ENCODE measurements at regions not wholly inside any gene's neighbourhood (a gene's known extent, or its start where the extent isn't known, plus 50 kb on each side); places are given as distances from the start of the nearest gene placed in this dataset.

DNA sequence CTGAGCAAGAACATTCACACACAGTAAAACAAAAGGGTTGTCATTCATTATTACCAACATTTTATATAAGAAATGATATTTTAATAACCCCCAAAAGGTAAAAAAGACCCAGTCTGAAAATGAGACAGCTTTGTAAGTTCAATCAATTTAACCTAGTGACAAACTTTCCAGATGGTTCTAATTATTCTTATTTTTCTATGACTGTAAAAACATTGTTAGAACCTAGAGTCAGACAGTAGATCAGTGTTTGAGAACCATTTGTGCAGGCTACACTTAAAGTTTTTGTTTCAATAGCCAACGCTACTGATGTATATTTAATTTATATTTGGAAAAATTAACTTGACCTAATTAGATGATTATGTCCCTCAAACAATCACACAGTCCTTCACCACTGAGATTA, 708.4 kb upstream of the CBLB start:
- Histone ChIP-seq H3K27ac (ENCODE audit: low read depth, low read length) (no peak overlapping the region), H3K9ac (ENCODE audit: low read length) (no peak overlapping the region), H3K27me3 (ENCODE audit: control insufficient read depth, insufficient read depth, low read length) (no peaks in the 10 kb centered on the region), H3K4me3 (ENCODE audit: low read depth, low read length) (no peak overlapping the region), H3K36me3 (ENCODE audit: control insufficient read depth, insufficient read depth, low read length) (no peaks in the 10 kb centered on the region), H3K4me1 (ENCODE audit: control insufficient read depth, insufficient read depth, low read length) (no peaks in the 10 kb centered on the region), H3K9me3 (ENCODE audit: control insufficient read depth, insufficient read depth, low read depth, low read length) (no peaks in the 10 kb centered on the region)

DNA sequence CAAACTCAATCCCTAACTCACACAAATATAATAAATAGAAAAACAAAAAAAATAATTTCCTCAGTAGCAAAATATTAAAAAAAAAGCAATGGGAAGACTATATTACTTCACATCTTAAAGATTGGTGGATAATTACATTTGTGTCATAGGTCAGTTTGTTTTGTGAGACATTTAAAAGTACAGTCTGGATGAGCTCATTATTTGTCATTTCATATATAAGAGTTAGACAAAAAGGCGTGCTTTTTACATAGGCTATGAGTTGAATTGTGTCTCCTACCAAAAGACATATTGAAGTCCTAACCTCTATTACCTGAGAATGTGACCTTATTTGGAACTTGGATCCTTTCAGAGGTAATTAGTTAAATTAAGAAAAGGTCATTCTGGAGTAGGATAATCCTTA, 710.1 kb upstream of the CBLB start:
- H3K4me1 ChIP-seq (ENCODE audit: control insufficient read depth, insufficient read depth, low read length), result no peaks in the 10 kb centered on the region
- no peaks in the 10 kb centered on the region for H3K27me3 ChIP-seq (ENCODE audit: control insufficient read depth, insufficient read depth, low read length)
- no peak overlapping the region for H3K27ac ChIP-seq (ENCODE audit: low read depth, low read length)
- no peak overlapping the region for H3K9ac ChIP-seq (ENCODE audit: low read length)
- no peak overlapping the region for H3K4me3 ChIP-seq (ENCODE audit: low read depth, low read length)
- no peaks in the 10 kb centered on the region for H3K9me3 ChIP-seq (ENCODE audit: control insufficient read depth, insufficient read depth, low read depth, low read length)
- no peaks in the 10 kb centered on the region for H3K36me3 ChIP-seq (ENCODE audit: control insufficient read depth, insufficient read depth, low read length)

DNA sequence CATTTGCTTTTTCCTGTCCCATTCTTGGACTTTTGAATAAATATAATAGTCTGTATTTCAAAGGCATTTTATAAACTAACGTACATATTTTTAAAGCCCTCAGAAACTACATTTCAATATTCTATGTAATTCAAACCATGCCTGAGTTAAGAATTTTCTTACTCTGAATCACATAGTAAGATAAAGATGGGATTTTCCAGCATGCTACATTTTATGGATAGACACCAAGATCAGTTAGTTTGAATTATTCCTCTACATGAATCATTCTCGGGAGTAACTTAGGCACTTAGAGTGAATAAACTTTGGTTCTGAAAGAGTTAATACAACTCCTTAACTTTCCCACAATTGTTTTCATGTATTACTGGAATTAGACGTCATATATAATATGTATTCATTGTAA, 713.3 kb upstream of the CBLB start:
- H3K36me3 ChIP-seq (ENCODE audit: control insufficient read depth, insufficient read depth, low read length), result no peaks in the 10 kb centered on the region
- H3K4me3 ChIP-seq (ENCODE audit: low read depth, low read length), result no peak overlapping the region
- H3K27me3 ChIP-seq (ENCODE audit: control insufficient read depth, insufficient read depth, low read length), result no peaks in the 10 kb centered on the region
- H3K9ac ChIP-seq (ENCODE audit: low read length), result no peak overlapping the region
- no peaks in the 10 kb centered on the region for H3K9me3 ChIP-seq (ENCODE audit: control insufficient read depth, insufficient read depth, low read depth, low read length)
- H3K4me1 ChIP-seq (ENCODE audit: control insufficient read depth, insufficient read depth, low read length), result no peaks in the 10 kb centered on the region
- H3K27ac ChIP-seq (ENCODE audit: low read depth, low read length), result no peak overlapping the region

DNA sequence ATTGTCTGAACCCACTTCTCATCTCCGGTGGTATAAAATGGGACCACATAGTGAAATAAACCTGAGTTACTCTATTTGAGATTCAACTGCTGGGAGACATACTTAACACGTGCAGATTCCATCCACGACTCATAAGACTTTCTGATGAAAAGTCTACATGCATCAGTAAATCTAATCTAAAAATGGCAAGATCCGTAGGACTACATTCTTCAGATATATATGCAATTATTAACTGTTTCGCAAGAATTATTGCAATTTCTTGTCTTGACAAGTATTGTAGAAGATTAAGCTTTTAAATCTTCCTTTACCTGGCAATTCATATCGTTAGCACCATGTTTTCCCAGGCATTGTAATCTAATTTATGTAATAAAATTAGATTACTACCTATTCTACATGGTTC, 718.7 kb upstream of the CBLB start:
- H3K27me3 ChIP-seq (ENCODE audit: control insufficient read depth, insufficient read depth, low read length), result no peaks in the 10 kb centered on the region
- H3K9me3 ChIP-seq (ENCODE audit: control insufficient read depth, insufficient read depth, low read depth, low read length), result no peaks in the 10 kb centered on the region
- H3K4me1 ChIP-seq (ENCODE audit: control insufficient read depth, insufficient read depth, low read length), result no peaks in the 10 kb centered on the region
- no peaks in the 10 kb centered on the region for H3K36me3 ChIP-seq (ENCODE audit: control insufficient read depth, insufficient read depth, low read length)
- no peak overlapping the region for H3K9ac ChIP-seq (ENCODE audit: low read length)
- H3K4me3 ChIP-seq (ENCODE audit: low read depth, low read length), result no peak overlapping the region
- no peak overlapping the region for H3K27ac ChIP-seq (ENCODE audit: low read depth, low read length)

DNA sequence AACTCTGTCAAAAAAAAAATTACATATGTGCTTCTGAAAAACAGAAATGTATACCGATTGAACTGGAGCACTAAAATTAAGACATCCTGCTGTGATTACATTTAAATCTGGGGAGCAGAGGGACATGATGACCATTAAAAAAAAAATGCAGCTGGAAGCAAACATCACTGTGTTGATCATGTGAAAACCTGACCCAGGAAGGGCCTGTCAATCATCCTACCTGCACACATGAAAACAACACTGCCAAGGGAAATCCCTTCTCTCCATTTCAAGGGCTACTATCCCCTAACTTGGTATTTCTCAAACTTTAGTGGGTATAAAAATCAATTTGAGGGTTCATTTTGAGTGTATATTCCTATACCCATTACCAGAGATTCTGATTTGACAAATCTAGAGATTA, 719.9 kb upstream of the CBLB start:
- H3K9ac ChIP-seq (ENCODE audit: low read length), result no peak overlapping the region
- no peaks in the 10 kb centered on the region for H3K4me1 ChIP-seq (ENCODE audit: control insufficient read depth, insufficient read depth, low read length)
- H3K4me3 ChIP-seq (ENCODE audit: low read depth, low read length), result no peak overlapping the region
- H3K27me3 ChIP-seq (ENCODE audit: control insufficient read depth, insufficient read depth, low read length), result no peaks in the 10 kb centered on the region
- H3K36me3 ChIP-seq (ENCODE audit: control insufficient read depth, insufficient read depth, low read length), result no peaks in the 10 kb centered on the region
- H3K27ac ChIP-seq (ENCODE audit: low read depth, low read length), result no peak overlapping the region
- H3K9me3 ChIP-seq (ENCODE audit: control insufficient read depth, insufficient read depth, low read depth, low read length), result no peaks in the 10 kb centered on the region

DNA sequence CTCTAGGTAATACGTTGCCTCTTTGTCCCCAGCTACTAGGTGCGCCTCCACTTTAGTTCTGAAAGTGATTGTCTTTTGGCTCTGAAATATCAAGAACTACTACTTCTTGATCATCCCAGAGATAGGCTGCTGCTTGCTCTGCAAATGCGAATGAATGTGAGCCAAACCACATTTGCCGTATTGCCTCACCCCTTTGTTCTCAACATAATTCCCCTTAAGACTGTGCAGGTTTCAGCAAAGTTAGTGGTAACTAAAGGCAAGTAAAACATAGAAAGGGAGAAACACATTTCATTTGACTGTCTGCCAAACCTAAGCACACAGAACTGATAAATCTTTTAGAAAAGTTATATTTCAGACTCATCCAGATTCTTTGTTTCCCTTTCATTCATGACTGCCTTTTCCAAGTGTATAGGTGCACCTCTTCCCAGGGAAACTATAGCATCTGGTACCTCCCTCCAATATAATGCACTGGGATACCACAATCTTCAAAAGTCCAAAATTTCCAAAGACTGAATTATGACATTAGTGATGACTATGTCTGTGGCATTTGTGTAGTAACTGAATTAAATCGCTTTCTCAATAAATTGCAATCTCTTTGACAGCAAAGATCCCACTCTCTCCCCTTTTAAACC, 720.6 kb upstream of the CBLB start:
- no peak overlapping the region for H3K27ac ChIP-seq (ENCODE audit: low read depth, low read length)
- no peaks in the 10 kb centered on the region for H3K4me1 ChIP-seq (ENCODE audit: control insufficient read depth, insufficient read depth, low read length)
- no peaks in the 10 kb centered on the region for H3K36me3 ChIP-seq (ENCODE audit: control insufficient read depth, insufficient read depth, low read length)
- H3K9me3 ChIP-seq (ENCODE audit: control insufficient read depth, insufficient read depth, low read depth, low read length), result no peaks in the 10 kb centered on the region
- no peak overlapping the region for H3K9ac ChIP-seq (ENCODE audit: low read length)
- no peak overlapping the region for H3K4me3 ChIP-seq (ENCODE audit: low read depth, low read length)
- no peaks in the 10 kb centered on the region for H3K27me3 ChIP-seq (ENCODE audit: control insufficient read depth, insufficient read depth, low read length)

DNA sequence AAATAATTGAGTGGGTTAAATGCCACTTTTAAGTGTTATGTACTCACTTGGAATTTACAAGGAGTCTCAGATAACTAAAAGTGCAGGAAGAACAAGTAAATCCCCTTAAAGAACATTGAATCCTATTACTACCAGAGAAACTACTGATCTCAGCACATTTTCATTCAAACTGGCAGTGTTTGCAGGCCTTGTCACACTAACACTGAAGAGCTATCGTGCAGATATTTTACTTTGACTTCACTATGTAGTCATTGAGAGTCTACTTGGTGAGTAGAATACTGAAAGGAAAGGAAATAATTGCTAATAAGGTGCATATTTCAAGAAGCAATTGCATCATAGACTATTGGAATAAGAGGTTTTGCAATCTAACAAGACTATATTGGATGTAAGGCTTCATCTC, 721.4 kb upstream of the CBLB start:
- no peak overlapping the region for H3K4me3 ChIP-seq (ENCODE audit: low read depth, low read length)
- H3K27ac ChIP-seq (ENCODE audit: low read depth, low read length), result no peak overlapping the region
- H3K9ac ChIP-seq (ENCODE audit: low read length), result no peak overlapping the region
- no peaks in the 10 kb centered on the region for H3K9me3 ChIP-seq (ENCODE audit: control insufficient read depth, insufficient read depth, low read depth, low read length)
- no peaks in the 10 kb centered on the region for H3K36me3 ChIP-seq (ENCODE audit: control insufficient read depth, insufficient read depth, low read length)
- no peaks in the 10 kb centered on the region for H3K27me3 ChIP-seq (ENCODE audit: control insufficient read depth, insufficient read depth, low read length)
- no peaks in the 10 kb centered on the region for H3K4me1 ChIP-seq (ENCODE audit: control insufficient read depth, insufficient read depth, low read length)

DNA sequence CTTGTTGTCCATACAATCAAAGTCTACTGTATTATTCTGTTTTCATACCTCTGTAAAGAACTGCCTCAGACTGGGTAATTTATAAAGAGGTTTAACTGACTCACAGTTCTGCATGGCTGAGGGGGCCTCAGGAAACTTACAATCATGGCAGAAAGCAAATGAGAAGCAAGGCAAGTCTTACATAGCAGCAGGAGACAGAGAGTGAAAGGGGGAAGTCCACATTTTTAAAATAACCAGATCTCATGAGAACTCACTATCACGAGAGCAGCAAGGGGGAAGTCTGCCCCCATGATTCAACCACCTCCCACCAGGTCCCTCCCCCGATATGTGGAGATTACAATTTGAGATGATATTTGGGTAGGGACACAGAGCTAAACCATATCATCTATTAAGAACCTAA, 724.6 kb upstream of the CBLB start:
- Histone ChIP-seq H3K27ac (ENCODE audit: low read depth, low read length) (no peak overlapping the region), H3K4me3 (ENCODE audit: low read depth, low read length) (no peak overlapping the region), H3K9ac (ENCODE audit: low read length) (no peak overlapping the region), H3K9me3 (ENCODE audit: control insufficient read depth, insufficient read depth, low read depth, low read length) (no peaks in the 10 kb centered on the region), H3K36me3 (ENCODE audit: control insufficient read depth, insufficient read depth, low read length) (no peaks in the 10 kb centered on the region), H3K27me3 (ENCODE audit: control insufficient read depth, insufficient read depth, low read length) (no peaks in the 10 kb centered on the region), H3K4me1 (ENCODE audit: control insufficient read depth, insufficient read depth, low read length) (no peaks in the 10 kb centered on the region)

DNA sequence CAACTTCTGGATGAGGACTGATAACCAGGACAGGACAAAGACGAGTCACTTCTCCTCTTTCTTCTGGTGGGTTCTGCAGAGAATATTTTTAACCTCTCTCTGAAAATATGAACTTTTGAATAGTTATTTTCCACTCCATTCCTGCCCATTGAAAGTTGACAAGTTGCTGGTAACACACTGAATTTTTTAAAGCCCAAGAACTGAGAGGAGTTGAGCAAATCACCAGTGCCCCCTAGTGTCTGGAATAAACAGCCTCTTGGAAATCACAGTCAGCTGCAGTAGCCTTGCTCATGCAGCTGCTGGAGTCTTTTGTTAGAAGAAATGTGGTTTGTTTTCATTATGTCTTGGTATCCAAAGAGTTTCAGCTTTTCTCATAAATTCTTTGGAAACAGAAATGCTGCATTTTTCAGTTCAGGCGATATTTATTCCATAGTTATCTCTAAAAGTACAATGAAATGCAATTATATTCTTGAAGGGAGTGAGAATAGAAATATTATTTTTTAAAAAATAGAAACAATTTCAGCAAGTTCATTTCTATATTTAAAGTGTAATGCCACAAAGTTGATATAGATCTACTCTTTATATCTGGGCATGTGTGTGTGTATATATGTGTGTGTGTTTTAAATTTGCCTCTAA, 741.0 kb upstream of the CBLB start:
- no peak overlapping the region for H3K9ac ChIP-seq (ENCODE audit: low read length)
- H3K27me3 ChIP-seq (ENCODE audit: control insufficient read depth, insufficient read depth, low read length), result no peaks in the 10 kb centered on the region
- no peaks in the 10 kb centered on the region for H3K4me1 ChIP-seq (ENCODE audit: control insufficient read depth, insufficient read depth, low read length)
- no peak overlapping the region for H3K4me3 ChIP-seq (ENCODE audit: low read depth, low read length)
- H3K27ac ChIP-seq (ENCODE audit: low read depth, low read length), result no peak overlapping the region
- H3K36me3 ChIP-seq (ENCODE audit: control insufficient read depth, insufficient read depth, low read length), result no peaks in the 10 kb centered on the region
- H3K9me3 ChIP-seq (ENCODE audit: control insufficient read depth, insufficient read depth, low read depth, low read length), result peaks cover 13% of the 10 kb centered on the region

DNA sequence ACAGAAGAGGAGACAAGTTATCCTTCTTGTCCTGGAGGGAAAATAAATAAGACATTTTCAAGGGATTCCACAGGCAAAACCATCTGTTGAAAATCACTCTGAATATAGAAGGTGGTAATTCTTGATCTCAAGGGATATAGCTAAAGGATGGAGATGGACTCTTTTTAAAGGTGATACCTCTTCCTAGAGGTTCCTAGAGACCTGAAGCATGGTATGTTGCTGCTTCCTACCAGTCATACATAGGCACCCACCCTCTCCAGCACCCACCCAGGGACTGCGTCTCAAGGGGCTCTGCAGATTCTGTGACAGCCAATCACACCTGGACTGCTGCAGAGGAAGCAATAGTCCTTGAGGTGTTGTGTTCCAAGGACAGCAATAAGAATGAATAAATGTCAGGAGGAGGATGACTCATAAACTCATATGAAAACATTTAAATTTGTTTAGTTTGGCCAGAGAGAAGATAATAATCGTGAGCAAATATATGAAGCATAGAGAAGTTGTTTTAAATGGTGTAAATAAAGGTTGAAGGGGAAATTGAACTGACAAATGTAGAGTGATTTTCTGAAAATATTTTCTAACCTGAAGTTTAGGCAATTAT, 741.6 kb upstream of the CBLB start:
- no peak overlapping the region for H3K27ac ChIP-seq (ENCODE audit: low read depth, low read length)
- no peak overlapping the region for H3K9ac ChIP-seq (ENCODE audit: low read length)
- no peaks in the 10 kb centered on the region for H3K4me1 ChIP-seq (ENCODE audit: control insufficient read depth, insufficient read depth, low read length)
- H3K36me3 ChIP-seq (ENCODE audit: control insufficient read depth, insufficient read depth, low read length), result no peaks in the 10 kb centered on the region
- H3K4me3 ChIP-seq (ENCODE audit: low read depth, low read length), result no peak overlapping the region
- H3K9me3 ChIP-seq (ENCODE audit: control insufficient read depth, insufficient read depth, low read depth, low read length), result peaks cover 13% of the 10 kb centered on the region
- no peaks in the 10 kb centered on the region for H3K27me3 ChIP-seq (ENCODE audit: control insufficient read depth, insufficient read depth, low read length)

DNA sequence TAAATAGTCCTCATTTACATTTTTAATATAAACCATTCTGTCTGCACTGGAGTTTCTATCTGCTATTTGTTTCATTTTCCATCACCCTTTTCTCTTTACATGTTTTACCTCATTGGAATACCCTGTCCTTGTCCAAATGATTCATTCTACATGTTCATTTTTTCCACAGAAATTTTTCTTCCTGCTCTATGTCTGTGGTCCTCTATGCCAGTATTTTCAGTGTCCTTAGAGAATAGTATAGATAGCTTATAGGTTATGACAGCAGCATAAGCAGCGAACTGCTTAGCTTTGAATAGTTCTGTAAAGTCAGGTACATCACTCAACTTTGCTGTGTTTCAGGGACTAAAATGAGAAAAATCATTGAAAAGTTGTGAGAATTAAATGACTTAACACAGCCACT, 742.3 kb upstream of the CBLB start:
- H3K36me3 ChIP-seq (ENCODE audit: control insufficient read depth, insufficient read depth, low read length), result no peaks in the 10 kb centered on the region
- H3K9ac ChIP-seq (ENCODE audit: low read length), result no peak overlapping the region
- no peaks in the 10 kb centered on the region for H3K27me3 ChIP-seq (ENCODE audit: control insufficient read depth, insufficient read depth, low read length)
- no peak overlapping the region for H3K27ac ChIP-seq (ENCODE audit: low read depth, low read length)
- no peaks in the 10 kb centered on the region for H3K4me1 ChIP-seq (ENCODE audit: control insufficient read depth, insufficient read depth, low read length)
- no peak overlapping the region for H3K4me3 ChIP-seq (ENCODE audit: low read depth, low read length)
- peaks cover 13% of the 10 kb centered on the region for H3K9me3 ChIP-seq (ENCODE audit: control insufficient read depth, insufficient read depth, low read depth, low read length)

All from HUES6 (cell line).